Astrocyte (in vitro differentiated cells and primary cell): ENCODE measurements at regions not wholly inside any gene's neighbourhood (a gene's known extent, or its start where the extent isn't known, plus 50 kb on each side); places are given as distances from the start of the nearest gene placed in this dataset.

ENCODE experiments used
- EZH2 ChIP-seq: IDR thresholded peaks from 2 replicates; pipeline ENCODE4 v1.6.1; 2012; ENCODE audit warnings: mild to moderate bottlenecking, low read length, inconsistent platforms; ENCODE audit not compliant: insufficient read depth
- TF ChIP-seq, protein P1 (sequence below): IDR thresholded peaks from 2 replicates; pipeline ENCODE4 v1.5.1; 2011; ENCODE audit warnings: low read depth, mild to moderate bottlenecking, inconsistent platforms, low read length, moderate library complexity; ENCODE audit not compliant: insufficient read depth

- TF ChIP-seq, protein P1, sequence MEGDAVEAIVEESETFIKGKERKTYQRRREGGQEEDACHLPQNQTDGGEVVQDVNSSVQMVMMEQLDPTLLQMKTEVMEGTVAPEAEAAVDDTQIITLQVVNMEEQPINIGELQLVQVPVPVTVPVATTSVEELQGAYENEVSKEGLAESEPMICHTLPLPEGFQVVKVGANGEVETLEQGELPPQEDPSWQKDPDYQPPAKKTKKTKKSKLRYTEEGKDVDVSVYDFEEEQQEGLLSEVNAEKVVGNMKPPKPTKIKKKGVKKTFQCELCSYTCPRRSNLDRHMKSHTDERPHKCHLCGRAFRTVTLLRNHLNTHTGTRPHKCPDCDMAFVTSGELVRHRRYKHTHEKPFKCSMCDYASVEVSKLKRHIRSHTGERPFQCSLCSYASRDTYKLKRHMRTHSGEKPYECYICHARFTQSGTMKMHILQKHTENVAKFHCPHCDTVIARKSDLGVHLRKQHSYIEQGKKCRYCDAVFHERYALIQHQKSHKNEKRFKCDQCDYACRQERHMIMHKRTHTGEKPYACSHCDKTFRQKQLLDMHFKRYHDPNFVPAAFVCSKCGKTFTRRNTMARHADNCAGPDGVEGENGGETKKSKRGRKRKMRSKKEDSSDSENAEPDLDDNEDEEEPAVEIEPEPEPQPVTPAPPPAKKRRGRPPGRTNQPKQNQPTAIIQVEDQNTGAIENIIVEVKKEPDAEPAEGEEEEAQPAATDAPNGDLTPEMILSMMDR, result no peak
- no peak for TF ChIP-seq EZH2
These were observed 61.1 kb downstream of the NCOR2 start for GRCh38 chr12:124506145-124506831.
